Astrocyte (in vitro differentiated cells and primary cell): ENCODE measurements at regions not wholly inside any gene's neighbourhood (a gene's known extent, or its start where the extent isn't known, plus 50 kb on each side); places are given as distances from the start of the nearest gene placed in this dataset.

Experiments
- DNase-seq: peaks from one replicate; pipeline ENCODE4 v3.0.0-alpha.2; 2010; ENCODE audit warnings: low read depth
- FAIRE-seq: peaks from 2 replicates; lab custom pipeline; 2011; peaks lifted over from hg19 to GRCh38; lab: Jason Lieb, UNC
- H2AFZ ChIP-seq: 2 replicates; pipeline ENCODE4 v1.6.0; 2012; ENCODE audit warnings: low read depth, low read length, inconsistent platforms
- H3K27ac ChIP-seq: 2 replicates; pipeline ENCODE4 v1.5.1; 2011; ENCODE audit warnings: low read depth, low read length, inconsistent platforms
- H3K27me3 ChIP-seq: 2 replicates; pipeline ENCODE4 v1.6.0; 2011; ENCODE audit warnings: low read length, inconsistent platforms; ENCODE audit not compliant: insufficient read depth
- H3K36me3 ChIP-seq: 2 replicates; pipeline ENCODE4 v1.5.1; 2011; ENCODE audit warnings: low read length, inconsistent platforms; ENCODE audit not compliant: insufficient read depth
- H3K4me1 ChIP-seq: 2 replicates; pipeline ENCODE4 v1.5.1; 2011; ENCODE audit warnings: low read length, inconsistent platforms; ENCODE audit not compliant: insufficient read depth
- H3K4me2 ChIP-seq: 2 replicates; pipeline ENCODE4 v1.6.0; 2012; ENCODE audit warnings: low read length, inconsistent platforms
- H3K4me3 ChIP-seq: 2 replicates; pipeline ENCODE4 v1.5.1; 2011; ENCODE audit warnings: low read depth, mild to moderate bottlenecking, low read length, inconsistent platforms; ENCODE audit not compliant: insufficient read depth
- H3K79me2 ChIP-seq: 2 replicates; pipeline ENCODE4 v1.6.0; 2012; ENCODE audit warnings: mild to moderate bottlenecking, low read length, inconsistent platforms; ENCODE audit not compliant: insufficient read depth
- H3K9ac ChIP-seq: 2 replicates; pipeline ENCODE4 v1.6.0; 2012; ENCODE audit warnings: mild to moderate bottlenecking, low read length, inconsistent platforms
- H3K9me3 ChIP-seq: 2 replicates; pipeline ENCODE4 v1.5.1; 2012; ENCODE audit warnings: low read depth, mild to moderate bottlenecking, low read length, inconsistent platforms; ENCODE audit not compliant: insufficient read depth
- H4K20me1 ChIP-seq: 2 replicates; pipeline ENCODE4 v1.6.0; 2012; ENCODE audit warnings: low read length, inconsistent platforms; ENCODE audit not compliant: insufficient read depth
- H3K27ac Mint-ChIP-seq: one replicate; pipeline ENCODE4 v1.8.0; 2021; ENCODE audit warnings: mild to moderate bottlenecking, mixed read lengths; ENCODE audit not compliant: unreplicated experiment
- H3K27me3 Mint-ChIP-seq: one replicate; pipeline ENCODE4 v1.8.0; 2021; ENCODE audit warnings: low read depth, mixed read lengths; ENCODE audit not compliant: unreplicated experiment
- H3K36me3 Mint-ChIP-seq: one replicate; pipeline ENCODE4 v1.8.0; 2021; ENCODE audit warnings: low read depth, mixed read lengths; ENCODE audit not compliant: unreplicated experiment
- H3K4me1 Mint-ChIP-seq: one replicate; pipeline ENCODE4 v1.8.0; 2021; ENCODE audit warnings: low read depth, mixed read lengths; ENCODE audit not compliant: unreplicated experiment
- H3K4me3 Mint-ChIP-seq: one replicate; pipeline ENCODE4 v1.8.0; 2021; ENCODE audit warnings: mild to moderate bottlenecking, moderate library complexity, mixed read lengths; ENCODE audit not compliant: unreplicated experiment
- H3K9me3 Mint-ChIP-seq: one replicate; pipeline ENCODE4 v1.8.0; 2021; ENCODE audit warnings: mild to moderate bottlenecking, mixed read lengths; ENCODE audit not compliant: unreplicated experiment
- EZH2 ChIP-seq: IDR thresholded peaks from 2 replicates; pipeline ENCODE4 v1.6.1; 2012; ENCODE audit warnings: mild to moderate bottlenecking, low read length, inconsistent platforms; ENCODE audit not compliant: insufficient read depth
- TF ChIP-seq, protein P1 (sequence below): IDR thresholded peaks from 2 replicates; pipeline ENCODE4 v1.5.1; 2011; ENCODE audit warnings: low read depth, mild to moderate bottlenecking, inconsistent platforms, low read length, moderate library complexity; ENCODE audit not compliant: insufficient read depth

DNA sequence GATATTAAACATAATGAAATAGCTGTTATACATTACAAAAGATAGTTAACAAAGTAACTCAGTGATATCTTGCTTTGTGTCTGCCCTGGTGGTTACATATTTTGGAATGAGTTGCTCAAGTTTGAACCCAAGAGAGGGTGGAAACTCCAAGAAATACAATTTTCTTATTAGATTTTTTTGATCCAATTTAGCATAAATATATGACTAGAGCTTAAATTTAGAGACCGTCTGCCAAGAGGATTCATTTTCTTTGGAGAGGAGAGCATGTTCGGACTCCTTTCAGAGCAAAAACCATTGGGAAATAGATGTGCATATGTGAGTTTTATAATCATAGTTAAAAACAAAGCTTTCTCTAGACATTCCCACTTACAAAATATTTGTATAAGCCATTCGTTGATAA, 353.4 kb downstream of the EPM2A start:
- no peak overlapping the region for H3K4me3 ChIP-seq
- Mint-ChIP-seq H3K27me3 (no peaks in the 10 kb centered on the region), H3K4me1 (no peaks in the 10 kb centered on the region), H3K9me3 (peaks cover 2% of the 10 kb centered on the region), H3K36me3 (no peaks in the 10 kb centered on the region), H3K4me3 (no peak overlapping the region), H3K27ac (no peak overlapping the region)
- H4K20me1 ChIP-seq = no peaks in the 10 kb centered on the region
- DNase-seq = no peak
- H3K36me3 ChIP-seq = no peaks in the 10 kb centered on the region
- H3K27ac ChIP-seq = no peak overlapping the region
- no peak overlapping the region for H3K4me2 ChIP-seq
- H3K9me3 ChIP-seq = no peaks in the 10 kb centered on the region
- H3K4me1 ChIP-seq = no peaks in the 10 kb centered on the region
- no peak overlapping the region for H2AFZ ChIP-seq
- H3K27me3 ChIP-seq = no peaks in the 10 kb centered on the region
- TF ChIP-seq, protein P1, sequence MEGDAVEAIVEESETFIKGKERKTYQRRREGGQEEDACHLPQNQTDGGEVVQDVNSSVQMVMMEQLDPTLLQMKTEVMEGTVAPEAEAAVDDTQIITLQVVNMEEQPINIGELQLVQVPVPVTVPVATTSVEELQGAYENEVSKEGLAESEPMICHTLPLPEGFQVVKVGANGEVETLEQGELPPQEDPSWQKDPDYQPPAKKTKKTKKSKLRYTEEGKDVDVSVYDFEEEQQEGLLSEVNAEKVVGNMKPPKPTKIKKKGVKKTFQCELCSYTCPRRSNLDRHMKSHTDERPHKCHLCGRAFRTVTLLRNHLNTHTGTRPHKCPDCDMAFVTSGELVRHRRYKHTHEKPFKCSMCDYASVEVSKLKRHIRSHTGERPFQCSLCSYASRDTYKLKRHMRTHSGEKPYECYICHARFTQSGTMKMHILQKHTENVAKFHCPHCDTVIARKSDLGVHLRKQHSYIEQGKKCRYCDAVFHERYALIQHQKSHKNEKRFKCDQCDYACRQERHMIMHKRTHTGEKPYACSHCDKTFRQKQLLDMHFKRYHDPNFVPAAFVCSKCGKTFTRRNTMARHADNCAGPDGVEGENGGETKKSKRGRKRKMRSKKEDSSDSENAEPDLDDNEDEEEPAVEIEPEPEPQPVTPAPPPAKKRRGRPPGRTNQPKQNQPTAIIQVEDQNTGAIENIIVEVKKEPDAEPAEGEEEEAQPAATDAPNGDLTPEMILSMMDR = no peak
- no peak for TF ChIP-seq EZH2
- FAIRE-seq = no peak
- no peak overlapping the region for H3K9ac ChIP-seq
- H3K79me2 ChIP-seq = no peaks in the 10 kb centered on the region

DNA sequence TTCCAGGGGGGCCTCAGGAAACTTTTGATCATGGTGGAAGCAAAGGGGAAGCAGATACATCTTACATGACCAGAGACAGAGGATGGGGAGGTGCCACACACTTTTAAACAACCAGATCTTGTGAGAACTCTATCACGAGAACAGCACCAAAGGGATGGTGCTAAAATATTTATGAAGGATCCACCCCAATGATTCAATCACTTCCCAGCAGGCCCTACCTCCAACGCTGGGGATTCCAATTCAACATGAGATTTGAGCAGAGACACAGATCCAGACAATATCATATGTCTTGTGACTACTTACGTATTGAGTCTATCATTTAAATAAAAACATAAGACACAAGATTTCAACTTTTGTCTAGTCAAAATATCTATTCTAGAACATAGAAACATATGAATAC, 351.9 kb downstream of the EPM2A start:
- FAIRE-seq (no peak), DNase-seq (no peak)
- Histone ChIP-seq H3K4me2 (no peak overlapping the region), H3K79me2 (no peaks in the 10 kb centered on the region), H4K20me1 (no peaks in the 10 kb centered on the region), H3K9me3 (no peaks in the 10 kb centered on the region), H2AFZ (no peak overlapping the region), H3K27ac (no peak overlapping the region), H3K36me3 (no peaks in the 10 kb centered on the region), H3K4me1 (no peaks in the 10 kb centered on the region), H3K27me3 (no peaks in the 10 kb centered on the region), H3K9ac (no peak overlapping the region), H3K4me3 (no peak overlapping the region)
- H3K27me3 Mint-ChIP-seq = no peaks in the 10 kb centered on the region
- H3K9me3 Mint-ChIP-seq = no peaks in the 10 kb centered on the region
- no peak overlapping the region for H3K27ac Mint-ChIP-seq
- H3K36me3 Mint-ChIP-seq = no peaks in the 10 kb centered on the region
- no peaks in the 10 kb centered on the region for H3K4me1 Mint-ChIP-seq
- no peak overlapping the region for H3K4me3 Mint-ChIP-seq
- TF ChIP-seq EZH2 = no peak
- TF ChIP-seq, protein P1 = no peak

DNA sequence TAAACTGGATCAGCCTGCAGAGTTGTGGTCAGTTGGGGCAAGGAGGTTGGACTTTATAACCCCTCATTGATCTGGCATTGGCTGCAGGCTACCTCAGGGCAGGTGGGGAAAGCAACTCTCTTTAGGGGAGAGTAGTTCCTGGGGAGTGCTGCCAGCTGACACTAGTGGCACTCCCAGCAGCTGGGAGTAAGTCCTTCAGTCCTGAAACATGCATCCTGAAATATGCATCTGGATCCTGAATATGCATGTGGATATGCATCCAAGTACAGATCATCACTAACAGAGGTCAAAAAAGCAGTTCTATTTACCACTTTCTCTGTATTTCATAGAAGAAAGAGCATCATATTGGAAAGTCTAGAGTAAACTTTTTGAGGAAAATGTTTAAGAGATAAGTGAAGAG, 350.8 kb downstream of the EPM2A start:
- DNase-seq (no peak), FAIRE-seq (no peak)
- H3K27me3 ChIP-seq = no peaks in the 10 kb centered on the region
- H3K4me3 ChIP-seq = no peak overlapping the region
- no peaks in the 10 kb centered on the region for H3K4me1 Mint-ChIP-seq
- no peak overlapping the region for H3K27ac ChIP-seq
- no peaks in the 10 kb centered on the region for H3K9me3 ChIP-seq
- H3K27ac Mint-ChIP-seq = no peak overlapping the region
- H3K36me3 Mint-ChIP-seq = no peaks in the 10 kb centered on the region
- H3K4me1 ChIP-seq = no peaks in the 10 kb centered on the region
- no peak overlapping the region for H2AFZ ChIP-seq
- no peaks in the 10 kb centered on the region for H3K9me3 Mint-ChIP-seq
- TF ChIP-seq EZH2 = no peak
- TF ChIP-seq, protein P1 = no peak
- H3K36me3 ChIP-seq = no peaks in the 10 kb centered on the region
- no peak overlapping the region for H3K4me3 Mint-ChIP-seq
- H4K20me1 ChIP-seq = no peaks in the 10 kb centered on the region
- no peaks in the 10 kb centered on the region for H3K27me3 Mint-ChIP-seq
- no peaks in the 10 kb centered on the region for H3K79me2 ChIP-seq
- no peak overlapping the region for H3K4me2 ChIP-seq
- H3K9ac ChIP-seq = no peak overlapping the region
